SKM-1 (cell line): ENCODE measurements at regions not wholly inside any gene's neighbourhood (a gene's known extent, or its start where the extent isn't known, plus 50 kb on each side); places are given as distances from the start of the nearest gene placed in this dataset.
A peak's percentile ranks its signal among the peaks of the same experiment; 100 is the strongest.

Experiments
- DNase-seq: peaks from one replicate; lab custom pipeline; 2025; ENCODE audit not compliant: unreplicated experiment; lab: John Stamatoyannopoulos, UW

DNA sequence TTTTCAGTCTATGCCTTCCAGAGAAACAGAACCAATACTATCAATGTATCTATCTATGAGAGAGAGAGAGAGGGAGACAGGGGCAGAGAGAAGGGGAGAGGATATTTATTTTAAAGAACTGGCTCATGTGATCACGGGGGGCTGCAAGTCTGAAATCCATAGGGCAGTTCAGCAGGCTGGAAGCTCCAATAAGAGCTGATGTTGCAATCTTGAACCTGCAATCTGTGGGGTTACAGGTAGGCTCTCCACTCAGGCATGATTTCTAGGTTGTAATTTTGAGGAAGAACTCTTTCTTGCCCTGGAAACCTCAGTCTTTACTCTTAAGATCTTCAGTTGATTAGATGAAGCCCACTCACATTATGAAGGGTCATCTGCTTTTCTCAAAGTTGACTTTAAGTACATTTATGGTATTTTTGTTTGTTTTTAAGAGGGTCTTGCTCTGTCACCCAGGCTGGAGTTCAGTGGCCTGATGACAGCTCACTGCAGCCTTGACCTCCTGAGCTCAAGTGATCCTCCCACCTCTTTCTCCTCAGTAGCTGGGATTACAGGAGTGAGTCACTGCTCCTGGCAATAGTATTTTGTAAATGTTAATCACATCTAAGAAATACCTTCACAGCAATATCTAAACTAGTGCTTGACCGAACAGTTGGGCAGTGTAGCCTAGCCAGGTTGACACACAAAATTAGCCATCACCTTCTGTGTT lies 376.4 kb downstream of the FGF9 start:
- no peak for DNase-seq

DNA sequence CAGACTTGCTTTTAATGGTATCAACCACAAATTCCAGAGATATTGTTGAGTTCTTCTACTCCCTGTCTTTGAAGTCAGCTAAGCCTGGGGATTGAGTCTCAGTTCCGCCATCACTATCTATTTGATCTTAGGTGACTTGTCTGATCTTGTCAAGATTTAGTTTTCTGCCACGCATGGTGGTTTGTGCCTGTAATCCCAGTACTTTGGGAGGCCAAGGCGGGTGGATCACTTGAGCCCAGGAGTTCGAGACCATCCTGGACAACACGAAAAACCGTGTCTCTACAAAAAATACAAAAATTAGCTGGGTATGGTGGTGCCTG lies 376.9 kb downstream of the FGF9 start:
- no peak for DNase-seq

DNA sequence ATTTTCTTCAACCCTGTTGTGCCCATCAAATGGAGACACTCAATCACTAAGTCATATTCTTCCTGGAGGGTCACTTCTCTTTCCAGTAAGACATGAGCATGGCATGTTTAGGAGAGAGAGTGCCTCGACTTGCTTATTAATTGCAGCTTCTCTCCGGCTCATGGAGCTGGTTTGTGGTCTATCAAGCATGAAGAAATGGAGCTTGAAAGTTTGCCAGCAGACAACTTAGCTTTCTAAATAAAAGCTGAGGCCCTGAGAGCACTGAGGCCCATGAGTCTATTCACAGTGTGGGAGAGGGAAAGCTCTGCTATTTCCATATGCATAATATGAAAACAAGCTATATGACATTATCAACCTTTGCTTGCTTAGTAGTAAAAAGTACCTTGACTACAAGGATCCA lies 378.5 kb downstream of the FGF9 start:
- DNase-seq: no peak

GRCh38 chr13:22050951-22051563 lies 380.2 kb downstream of the FGF9 start:
- DNase-seq: no peak

DNA sequence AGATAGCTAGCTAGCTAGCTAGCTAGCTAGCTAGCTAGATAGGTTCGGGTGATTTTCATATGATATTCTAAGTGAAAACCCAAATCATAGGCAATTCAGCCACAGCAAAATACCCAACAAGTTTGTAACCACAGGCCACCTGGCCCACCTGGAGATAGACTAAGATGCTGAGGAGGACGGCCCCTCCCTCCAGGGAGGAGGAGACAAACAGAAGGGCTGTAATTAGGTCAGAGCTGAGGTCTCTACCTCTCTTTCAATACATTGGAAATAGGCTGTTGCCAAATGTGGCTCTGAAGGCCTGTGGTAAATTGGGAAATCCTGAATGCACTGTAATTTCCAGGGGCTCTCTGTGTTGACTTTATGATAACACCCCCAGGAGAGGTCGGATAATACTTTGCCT lies 382.2 kb downstream of the FGF9 start:
- peak; percentile 37 for DNase-seq

DNA sequence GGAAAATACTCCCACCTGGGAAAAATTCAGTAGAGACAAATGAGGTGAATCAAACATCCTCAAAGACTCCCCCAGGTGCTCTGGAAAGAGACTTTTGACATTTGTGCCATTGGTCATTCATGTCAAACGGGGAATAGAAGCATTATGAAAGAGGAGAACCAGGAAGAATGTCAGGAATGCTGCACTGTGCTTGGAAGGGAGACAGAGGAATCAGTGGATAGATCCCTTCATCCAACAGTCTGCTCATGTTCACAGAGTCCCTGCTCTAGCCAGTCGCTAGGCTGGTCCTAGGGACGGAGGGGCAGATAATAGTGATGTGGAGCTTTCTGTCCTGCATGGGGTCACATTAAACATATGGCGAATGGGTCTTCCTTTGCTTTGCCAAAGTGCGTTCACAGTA lies 384.4 kb downstream of the FGF9 start:
- no peak for DNase-seq

GRCh38 chr13:22060187-22060586 lies 389.3 kb downstream of the FGF9 start:
- DNase-seq: no peak

DNA sequence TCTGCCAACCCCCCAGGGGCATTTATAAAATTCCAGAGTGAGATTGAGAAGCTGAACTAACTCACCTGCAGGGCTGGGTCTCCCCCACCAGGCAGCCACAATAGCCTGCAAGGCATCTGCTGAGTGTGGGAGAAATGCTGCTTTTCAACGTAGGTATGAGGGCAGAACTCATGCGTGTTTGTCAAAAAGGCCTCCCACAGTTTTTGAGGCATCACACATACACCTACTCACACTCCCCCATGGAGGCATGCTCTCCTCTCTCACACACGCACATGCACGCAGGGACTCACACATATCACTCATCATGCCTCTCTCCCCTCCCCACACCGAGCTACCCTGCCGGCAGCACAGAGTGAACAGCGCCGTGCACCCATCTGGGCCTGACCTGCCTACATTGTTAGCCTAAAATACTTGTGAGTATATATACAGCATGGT lies 390.5 kb downstream of the FGF9 start:
- no peak for DNase-seq

- DNase-seq: no peak
Observed at GRCh38 chr13:22061806-22062391, 391.0 kb downstream of the FGF9 start.

DNA sequence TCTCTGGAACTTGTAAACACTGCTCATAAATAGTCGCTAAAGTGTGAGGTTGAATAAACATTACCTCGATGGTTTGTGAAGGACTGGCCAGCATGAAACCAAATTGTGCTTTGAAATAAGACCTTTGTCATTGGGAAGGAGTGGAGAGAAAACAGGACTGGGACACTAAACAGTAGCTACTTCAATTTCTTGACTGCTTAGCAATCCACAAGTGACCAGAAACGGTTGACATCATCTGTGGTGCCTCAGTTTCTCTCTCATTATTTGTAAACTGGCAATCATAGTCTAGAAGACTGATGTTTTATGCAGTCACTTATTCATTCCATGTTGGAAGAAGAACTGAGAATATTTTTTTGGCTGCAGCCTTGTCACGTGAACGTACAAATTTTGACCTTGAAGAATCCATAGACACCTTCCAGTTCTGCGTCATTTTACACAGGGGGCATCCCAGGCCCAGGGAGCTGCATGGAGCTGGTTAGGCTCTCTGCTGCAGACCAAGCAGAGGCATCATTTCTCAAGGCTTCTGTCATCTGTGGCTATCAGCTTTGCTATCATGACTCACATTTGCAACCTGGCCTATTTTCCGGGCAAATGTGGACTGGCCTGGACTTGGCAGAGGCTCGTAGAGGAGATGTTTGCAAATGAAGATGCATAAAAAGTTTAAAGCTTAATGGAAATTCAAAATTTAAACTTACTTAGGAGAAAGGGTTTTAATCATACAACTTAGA lies 391.8 kb downstream of the FGF9 start:
- no peak for DNase-seq

- DNase-seq: no peak
Observed at GRCh38 chr13:22063416-22064124, 392.7 kb downstream of the FGF9 start.

DNA sequence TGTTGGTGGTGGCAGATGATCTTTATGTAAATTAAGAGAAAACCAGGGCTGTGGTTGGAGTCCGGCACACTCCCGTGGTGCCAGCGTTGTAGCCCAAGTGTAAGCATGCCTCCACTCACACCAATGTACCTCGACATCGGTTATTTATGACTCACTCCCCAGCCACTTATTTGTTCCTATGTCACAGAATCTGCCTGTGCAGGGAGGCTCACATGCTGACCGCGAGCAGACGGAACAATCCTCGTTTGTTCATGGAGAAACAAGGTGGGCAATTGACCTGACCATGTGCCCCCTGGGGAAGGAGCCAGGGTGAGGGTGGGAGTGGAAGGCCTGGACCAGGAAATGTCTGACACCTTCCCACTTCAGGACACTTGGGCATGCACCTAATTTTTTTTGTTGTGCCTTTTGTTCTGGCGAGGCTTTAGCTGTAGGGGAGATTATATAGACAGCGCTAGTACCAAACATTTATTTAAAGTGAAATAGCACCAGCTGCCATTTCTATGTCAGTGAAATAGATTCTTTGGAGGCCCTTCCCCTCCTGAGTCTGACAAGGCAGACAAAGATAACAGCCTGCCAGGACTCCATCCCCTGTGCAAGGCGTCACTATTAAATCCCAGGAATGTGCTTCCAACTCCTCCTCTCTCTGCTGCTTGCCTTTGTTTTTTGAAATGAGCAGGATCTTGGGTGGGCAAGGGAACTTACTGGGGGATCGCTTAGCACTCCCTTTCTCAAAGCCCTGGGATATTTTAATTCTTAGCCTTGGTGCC lies 394.2 kb downstream of the FGF9 start:
- no peak for DNase-seq

DNA sequence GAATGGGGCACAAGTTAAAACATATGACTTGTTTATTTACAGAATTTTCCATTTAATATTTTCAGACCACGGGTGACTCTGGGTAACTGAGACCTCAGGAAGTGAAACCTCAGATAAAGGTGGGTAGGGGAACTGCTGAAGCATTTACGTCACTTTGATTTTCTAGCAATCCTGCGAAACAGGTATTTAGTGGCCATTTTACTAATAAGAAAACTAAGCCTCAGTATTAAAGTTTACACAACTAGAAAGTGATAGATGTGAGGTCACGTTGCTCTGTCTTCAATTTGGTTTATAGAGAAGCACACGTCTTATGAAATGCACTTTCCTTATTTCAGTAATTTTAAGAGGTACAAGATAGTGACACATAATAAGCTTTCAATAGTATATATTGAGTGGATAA lies 402.8 kb downstream of the FGF9 start:
- no peak for DNase-seq

DNA sequence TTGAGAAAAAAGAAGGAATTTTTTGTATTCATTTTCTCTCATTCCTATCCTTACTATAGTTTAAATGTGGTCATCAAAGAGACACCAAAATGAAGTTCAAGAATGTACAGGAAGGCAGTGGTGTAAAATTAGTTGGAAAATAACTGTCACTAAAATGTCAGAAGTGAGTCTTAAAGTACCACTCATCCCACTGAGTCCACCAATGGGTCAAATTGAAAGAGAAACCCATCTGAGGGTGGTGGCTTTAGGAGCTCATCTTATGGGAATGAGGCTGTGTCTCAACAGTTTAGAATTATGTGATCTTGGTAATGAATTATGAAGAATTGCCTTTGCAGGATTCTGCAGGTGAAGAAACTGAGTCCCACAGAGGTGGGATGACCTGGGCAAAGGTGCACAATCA lies 403.5 kb downstream of the FGF9 start:
- no peak for DNase-seq

DNA sequence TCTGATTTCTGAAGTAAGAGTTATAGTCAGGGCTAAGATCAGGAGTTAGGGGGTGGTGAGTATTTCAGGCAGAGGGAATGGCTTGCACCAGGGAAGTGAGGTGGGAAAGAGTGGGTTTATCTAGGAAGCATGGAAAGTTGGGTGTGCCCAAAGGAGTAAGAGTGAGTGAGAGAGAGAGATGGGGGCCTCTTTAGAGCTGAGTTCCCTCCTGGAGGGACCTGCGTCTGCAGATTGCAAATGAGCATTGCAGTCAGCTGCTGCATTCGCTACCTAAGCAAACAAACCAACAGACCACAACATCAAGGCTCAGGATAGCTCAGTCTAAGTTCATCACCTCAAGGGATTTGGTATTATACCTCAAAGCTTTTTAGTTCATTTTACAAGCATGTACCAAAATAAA lies 405.8 kb downstream of the FGF9 start:
- no peak for DNase-seq

DNA sequence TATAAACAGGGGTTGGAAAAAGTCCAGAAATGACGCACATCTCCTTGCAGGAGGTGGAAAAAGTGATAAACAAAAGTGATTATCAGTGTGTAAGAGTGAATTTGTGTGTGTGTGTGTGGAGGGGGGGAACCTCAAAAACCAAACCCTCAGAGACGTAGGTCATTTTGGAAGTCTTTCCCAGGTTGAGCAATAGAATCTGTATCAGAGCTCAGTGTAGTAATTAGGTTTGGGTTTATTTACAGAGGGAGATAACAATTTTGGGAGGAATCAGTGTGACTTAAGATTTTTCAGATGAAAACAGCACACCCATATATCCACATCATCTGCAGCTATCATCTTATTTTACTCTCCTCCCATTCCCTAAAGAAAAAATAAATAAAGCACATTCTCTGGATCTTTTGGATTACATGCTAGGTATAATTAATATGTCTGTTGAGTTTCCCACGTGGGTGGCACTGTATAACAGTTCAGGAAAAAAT lies 406.4 kb downstream of the FGF9 start:
- no peak for DNase-seq

DNA sequence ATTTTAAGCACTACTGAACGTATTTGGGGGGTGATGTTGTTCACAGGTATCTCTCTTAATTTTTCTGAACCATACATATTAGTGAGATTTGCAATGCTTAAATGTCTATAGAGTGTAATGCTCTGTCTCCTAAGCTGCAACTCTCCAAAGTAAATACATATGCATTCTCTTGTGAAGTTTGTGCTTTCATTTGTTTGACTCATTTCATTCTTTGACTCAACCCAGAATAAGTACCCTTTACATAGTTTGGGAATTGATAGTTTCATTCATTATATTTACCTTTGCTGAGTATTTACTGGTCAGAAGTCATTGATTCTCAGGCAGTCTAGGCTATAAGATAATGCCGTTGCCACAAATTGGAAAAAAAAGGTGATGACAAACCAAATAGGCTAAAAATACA lies 406.9 kb downstream of the FGF9 start:
- DNase-seq: no peak

GRCh38 chr13:22079961-22080360 lies 409.1 kb downstream of the FGF9 start:
- no peak for DNase-seq

DNA sequence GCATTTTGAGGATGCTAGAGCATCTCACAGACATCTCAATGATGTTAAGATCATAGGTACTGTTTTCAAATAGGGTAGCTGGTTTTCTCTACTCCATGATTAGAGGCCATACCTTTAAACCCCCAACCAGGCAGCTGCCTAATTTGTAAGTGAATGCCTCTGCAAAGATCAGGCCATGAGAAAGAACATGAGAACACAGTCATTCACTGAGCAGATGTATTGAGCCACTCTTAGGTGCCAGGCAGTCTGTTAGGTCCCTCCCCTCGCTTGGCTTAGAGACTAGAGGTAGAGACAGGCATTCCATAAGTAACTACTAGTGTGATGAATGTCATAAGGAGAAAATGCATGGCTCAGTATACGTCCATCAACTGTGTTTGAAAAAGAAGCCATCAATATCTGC lies 410.0 kb downstream of the FGF9 start:
- no peak for DNase-seq

- DNase-seq: no peak
Observed at GRCh38 chr13:22081430-22081829, 410.6 kb downstream of the FGF9 start.

DNA sequence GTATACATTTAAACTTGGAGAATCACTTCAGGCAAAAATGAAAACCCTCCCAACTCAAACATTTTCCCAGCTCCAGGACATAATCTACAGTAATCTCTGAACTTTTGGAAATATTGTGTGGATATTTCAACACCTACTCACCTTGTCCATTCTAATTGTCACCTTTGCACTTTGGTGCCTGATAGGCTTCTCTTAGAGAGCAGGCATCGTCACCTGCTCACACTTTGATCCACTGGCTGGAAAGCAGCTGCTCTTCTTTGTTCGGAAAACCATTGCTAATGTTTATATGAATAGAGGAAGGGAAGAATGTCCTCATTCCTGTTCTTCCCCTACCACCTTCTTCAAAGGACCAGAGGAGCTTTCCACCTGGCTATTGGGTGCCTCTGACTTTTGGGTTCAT lies 411.2 kb downstream of the FGF9 start:
- no peak for DNase-seq
